Bronchial epithelial cell (primary cell): ENCODE measurements at regions not wholly inside any gene's neighbourhood (a gene's known extent, or its start where the extent isn't known, plus 50 kb on each side); places are given as distances from the start of the nearest gene placed in this dataset.
A peak's percentile ranks its signal among the peaks of the same experiment; 100 is the strongest.

Experiments used
- DNase-seq: peaks from one replicate; pipeline ENCODE4 v3.0.0-alpha.2; 2010; ENCODE audit warnings: low read depth
- FAIRE-seq: peaks from 2 replicates; lab custom pipeline; 2011; peaks lifted over from hg19 to GRCh38; lab: Jason Lieb, UNC
- H3K27me3 ChIP-seq: 2 replicates; pipeline ENCODE4 v1.5.1; 2011; ENCODE audit warnings: low read length; ENCODE audit not compliant: control insufficient read depth, insufficient read depth
- H3K36me3 ChIP-seq: 2 replicates; pipeline ENCODE4 v1.5.1; 2011; ENCODE audit warnings: low read length; ENCODE audit not compliant: control insufficient read depth, insufficient read depth
- H3K4me3 ChIP-seq: 2 replicates; pipeline ENCODE4 v1.5.1; 2011; ENCODE audit warnings: mild to moderate bottlenecking, low read depth, low read length, control low read depth
- TF ChIP-seq, protein P1 (sequence below): IDR thresholded peaks from 2 replicates; pipeline ENCODE4 v1.5.1; 2011; ENCODE audit warnings: mild to moderate bottlenecking, moderate library complexity, low read length, control low read depth, inconsistent platforms; ENCODE audit not compliant: insufficient read depth, severe bottlenecking

DNA sequence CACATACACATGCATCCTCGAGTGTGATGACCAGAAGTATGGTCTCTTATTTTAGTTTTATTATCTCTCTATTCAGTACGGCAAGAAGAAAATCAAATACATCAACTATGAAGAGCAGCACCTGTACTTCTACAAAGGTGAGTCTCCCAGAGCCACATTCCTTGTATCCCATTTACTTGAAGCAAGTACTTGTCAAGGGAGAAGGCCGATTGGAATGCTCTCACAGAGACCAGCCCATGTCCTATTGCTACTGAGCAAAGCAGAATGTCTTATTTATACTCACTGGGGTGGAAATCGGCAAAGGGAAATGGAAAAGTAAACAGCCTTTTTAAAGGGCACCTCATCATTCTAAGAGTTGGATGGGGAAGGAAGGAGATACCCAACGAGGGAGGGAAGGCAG, 72.6 kb upstream of the OR5AK2 start:
- FAIRE-seq (no peak), DNase-seq (no peak)
- Histone ChIP-seq H3K27me3 (no peaks in the 10 kb centered on the region), H3K36me3 (no peaks in the 10 kb centered on the region), H3K4me3 (no peak overlapping the region)
- TF ChIP-seq, protein P1, sequence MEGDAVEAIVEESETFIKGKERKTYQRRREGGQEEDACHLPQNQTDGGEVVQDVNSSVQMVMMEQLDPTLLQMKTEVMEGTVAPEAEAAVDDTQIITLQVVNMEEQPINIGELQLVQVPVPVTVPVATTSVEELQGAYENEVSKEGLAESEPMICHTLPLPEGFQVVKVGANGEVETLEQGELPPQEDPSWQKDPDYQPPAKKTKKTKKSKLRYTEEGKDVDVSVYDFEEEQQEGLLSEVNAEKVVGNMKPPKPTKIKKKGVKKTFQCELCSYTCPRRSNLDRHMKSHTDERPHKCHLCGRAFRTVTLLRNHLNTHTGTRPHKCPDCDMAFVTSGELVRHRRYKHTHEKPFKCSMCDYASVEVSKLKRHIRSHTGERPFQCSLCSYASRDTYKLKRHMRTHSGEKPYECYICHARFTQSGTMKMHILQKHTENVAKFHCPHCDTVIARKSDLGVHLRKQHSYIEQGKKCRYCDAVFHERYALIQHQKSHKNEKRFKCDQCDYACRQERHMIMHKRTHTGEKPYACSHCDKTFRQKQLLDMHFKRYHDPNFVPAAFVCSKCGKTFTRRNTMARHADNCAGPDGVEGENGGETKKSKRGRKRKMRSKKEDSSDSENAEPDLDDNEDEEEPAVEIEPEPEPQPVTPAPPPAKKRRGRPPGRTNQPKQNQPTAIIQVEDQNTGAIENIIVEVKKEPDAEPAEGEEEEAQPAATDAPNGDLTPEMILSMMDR, result no peak

DNA sequence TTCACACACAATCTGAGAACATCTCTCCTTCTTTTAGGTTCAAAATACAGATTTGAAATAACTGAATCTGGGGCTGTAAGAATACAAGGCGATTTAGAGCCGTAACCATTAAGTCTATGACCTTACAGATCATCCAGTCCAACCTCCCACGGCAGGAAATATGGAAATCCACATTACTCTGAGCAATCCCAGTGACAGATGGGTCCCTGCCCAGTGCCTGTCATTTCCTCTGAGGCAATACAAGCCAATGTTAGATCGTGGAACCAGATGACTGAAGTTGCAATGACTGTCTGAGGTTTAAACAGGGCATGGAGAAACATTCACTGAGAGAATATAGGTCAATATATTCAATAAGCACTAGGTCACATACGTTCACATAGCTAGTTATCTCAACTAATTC, 77.4 kb upstream of the OR5AK2 start:
- no peak for FAIRE-seq
- Histone ChIP-seq H3K27me3 (no peaks in the 10 kb centered on the region), H3K36me3 (no peaks in the 10 kb centered on the region), H3K4me3 (no peak overlapping the region)
- TF ChIP-seq, protein P1, result no peak
- peak; percentile 84 for DNase-seq

DNA sequence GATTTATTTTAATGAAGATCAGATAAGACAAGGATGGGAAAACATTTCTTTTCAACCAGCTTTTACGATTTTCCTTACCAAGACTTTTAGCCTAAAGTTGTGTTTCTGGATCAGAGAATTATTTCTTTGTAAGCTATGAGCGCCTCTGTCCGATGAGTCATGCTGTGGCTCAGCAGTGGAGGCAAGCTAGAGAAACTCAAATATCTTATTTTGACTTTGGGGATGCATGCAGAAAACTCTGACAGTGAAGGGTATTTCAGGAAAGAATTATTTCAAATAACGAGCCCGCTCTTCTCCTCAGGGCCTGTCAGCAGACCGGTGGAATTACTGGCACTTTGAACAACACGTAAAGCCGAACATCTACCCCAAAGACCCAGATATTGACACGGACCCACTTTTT, 77.9 kb upstream of the OR5AK2 start:
- TF ChIP-seq, protein P1, result no peak
- no peaks in the 10 kb centered on the region for H3K27me3 ChIP-seq
- no peaks in the 10 kb centered on the region for H3K36me3 ChIP-seq
- FAIRE-seq, result no peak
- peak; percentile 70 for DNase-seq
- no peak overlapping the region for H3K4me3 ChIP-seq

- H3K4me3 ChIP-seq, result no peak overlapping the region
- no peak for FAIRE-seq
- TF ChIP-seq, protein P1, result no peak
- DNase-seq, result peak; percentile 69
- H3K36me3 ChIP-seq, result no peaks in the 10 kb centered on the region
- H3K27me3 ChIP-seq, result no peaks in the 10 kb centered on the region
These were observed 78.5 kb upstream of the OR5AK2 start for GRCh38 chr11:56910046-56910773.

GRCh38 chr11:56909563-56909962, 79.2 kb upstream of the OR5AK2 start:
- Histone ChIP-seq H3K4me3 (no peak overlapping the region), H3K36me3 (no peaks in the 10 kb centered on the region), H3K27me3 (no peaks in the 10 kb centered on the region)
- DNase-seq (no peak), FAIRE-seq (no peak)
- TF ChIP-seq, protein P1, result no peak

GRCh38 chr11:56909080-56909479, 79.6 kb upstream of the OR5AK2 start:
- Histone ChIP-seq H3K4me3 (no peak overlapping the region), H3K27me3 (no peaks in the 10 kb centered on the region), H3K36me3 (no peaks in the 10 kb centered on the region)
- TF ChIP-seq, protein P1, result no peak
- no peak for DNase-seq
- FAIRE-seq, result no peak
